NCI-H345 (cell line): ENCODE measurements at regions not wholly inside any gene's neighbourhood (a gene's known extent, or its start where the extent isn't known, plus 50 kb on each side); places are given as distances from the start of the nearest gene placed in this dataset.

Experiments used
- DNase-seq: peaks from one replicate; lab custom pipeline; 2025; lab: John Stamatoyannopoulos, UW

- no peak for DNase-seq
Measured at GRCh38 chr10:63744060-63744941, 223.1 kb downstream of the REEP3 start.

DNA sequence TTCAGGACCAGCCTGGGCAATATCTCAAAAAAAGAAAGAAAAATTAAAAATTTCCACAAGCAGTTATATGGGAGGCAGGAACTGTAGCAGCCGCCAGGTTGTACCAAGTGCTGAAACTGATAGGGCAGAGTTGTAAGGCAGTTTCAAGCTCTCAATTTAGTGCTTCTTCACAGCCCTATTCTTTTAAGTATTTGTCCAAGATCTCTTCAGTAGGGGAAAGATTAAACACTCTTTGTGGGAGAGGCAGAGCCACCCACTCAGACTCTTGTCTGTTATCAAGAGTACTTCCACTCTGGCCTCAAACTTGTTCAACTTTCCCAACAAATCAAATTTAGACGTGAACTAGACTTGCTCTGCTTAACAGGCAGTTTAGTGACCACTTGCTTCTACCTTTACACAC, 228.7 kb downstream of the REEP3 start:
- no peak for DNase-seq

DNA sequence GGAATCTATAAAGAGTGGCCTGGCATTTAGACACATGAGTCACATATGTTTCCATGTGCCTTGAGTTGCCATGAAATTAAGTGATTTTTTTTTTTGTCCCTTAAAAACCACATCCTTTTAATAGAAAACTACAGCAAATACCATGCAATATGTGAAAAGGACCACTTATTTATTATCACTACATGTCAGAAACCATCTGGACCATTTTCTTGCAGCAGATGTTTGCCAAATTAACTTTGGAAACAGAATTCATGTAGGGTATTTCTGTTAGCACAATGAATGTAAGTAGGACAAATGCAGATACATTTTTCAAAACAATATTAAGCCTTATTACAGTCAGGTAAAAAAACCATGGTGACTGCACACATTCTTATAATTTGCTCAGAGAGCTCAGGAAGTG, 230.6 kb downstream of the REEP3 start:
- DNase-seq: no peak

GRCh38 chr10:63752318-63752717, 231.1 kb downstream of the REEP3 start:
- no peak for DNase-seq

GRCh38 chr10:63753808-63754207, 232.6 kb downstream of the REEP3 start:
- no peak for DNase-seq

DNA sequence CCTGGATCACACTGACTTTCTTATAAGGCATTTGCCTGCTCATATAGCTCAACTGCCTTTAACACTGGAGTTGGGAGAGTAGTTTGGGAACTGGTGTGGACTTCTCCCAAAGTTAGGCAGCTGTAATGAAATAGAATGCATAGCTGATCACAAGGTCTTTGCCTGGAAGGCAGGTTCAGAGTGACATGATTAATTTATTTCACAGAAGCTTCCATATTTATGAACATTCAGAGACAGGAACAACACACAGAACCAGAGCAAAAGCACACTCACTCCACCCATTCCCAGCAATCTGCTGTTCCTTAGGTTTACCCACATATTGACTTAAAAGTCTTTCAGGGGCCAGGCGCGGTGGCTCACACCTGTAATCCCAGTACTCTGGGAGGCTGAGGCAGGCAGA, 234.2 kb downstream of the REEP3 start:
- DNase-seq: no peak

- DNase-seq: no peak
Measured at GRCh38 chr10:63757067-63757466, 235.9 kb downstream of the REEP3 start.

DNA sequence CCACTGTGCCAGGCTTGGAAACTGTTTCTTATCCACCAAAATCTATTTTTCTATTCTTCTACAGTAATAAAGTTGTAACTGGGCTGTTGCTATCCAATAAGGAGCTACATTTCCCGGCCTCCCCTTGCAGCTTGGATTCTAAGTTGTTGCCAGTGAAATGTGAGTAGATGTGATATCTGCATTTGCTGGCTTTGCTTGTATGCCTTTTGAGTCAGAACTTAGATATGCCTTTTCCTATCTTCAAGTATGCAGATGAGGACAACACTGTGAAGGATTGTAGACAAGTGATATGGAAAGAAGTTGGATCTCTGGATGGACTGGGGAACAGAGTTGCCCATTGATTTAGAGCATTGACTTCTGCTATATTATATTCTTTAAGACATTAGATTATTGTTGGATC, 236.9 kb downstream of the REEP3 start:
- no peak for DNase-seq

DNA sequence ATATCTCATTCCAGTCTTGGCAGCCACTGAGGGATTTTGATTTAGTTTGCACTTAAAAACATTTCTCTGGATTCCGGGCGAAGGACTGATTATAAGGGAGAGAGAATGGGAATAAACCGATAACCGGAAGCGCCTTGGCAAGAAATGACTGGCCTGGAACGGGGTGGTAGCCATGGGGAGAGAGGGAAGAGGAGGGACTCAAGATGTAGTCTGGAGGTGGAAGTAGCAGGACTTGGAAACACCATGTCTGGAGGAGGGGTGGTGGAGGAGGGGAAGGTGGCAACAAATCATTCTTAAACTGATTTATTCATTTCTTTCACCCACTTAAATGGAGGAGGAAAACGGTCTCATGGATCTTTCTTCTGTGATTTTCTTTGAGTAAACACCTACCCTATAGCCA, 238.1 kb downstream of the REEP3 start:
- DNase-seq: no peak

DNA sequence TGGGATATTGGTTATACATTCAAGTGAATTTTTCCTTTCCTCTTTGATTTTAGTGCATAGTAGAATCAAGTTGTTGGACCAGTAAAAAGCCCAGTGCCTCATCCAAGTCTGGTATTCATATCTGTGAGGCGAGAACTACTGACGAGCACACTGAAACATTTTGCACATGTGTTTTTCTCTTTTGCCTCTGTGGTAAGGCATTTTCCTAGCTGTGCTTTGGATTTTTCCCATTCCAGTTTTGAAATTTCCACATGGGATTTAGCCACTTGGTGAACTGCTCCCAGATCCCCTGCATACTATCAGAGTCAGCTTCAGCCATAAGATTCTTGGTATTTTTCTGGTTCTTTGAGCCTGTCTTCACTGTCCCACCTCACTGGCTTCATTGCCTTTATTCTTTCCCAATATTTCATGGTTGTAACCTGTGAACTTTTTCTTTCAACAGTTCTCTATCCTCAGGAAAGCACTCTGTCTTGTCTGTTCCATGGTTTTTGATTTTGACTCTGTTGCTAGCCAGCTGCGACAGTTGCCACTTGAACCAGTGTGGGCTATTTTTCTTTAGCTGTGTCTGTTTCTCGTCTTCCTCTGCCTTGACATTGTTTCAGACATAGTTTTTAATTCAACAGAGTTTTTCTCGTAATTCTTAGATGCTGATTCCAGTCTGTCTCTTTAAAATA, 239.0 kb downstream of the REEP3 start:
- no peak for DNase-seq

- DNase-seq: no peak
Measured at GRCh38 chr10:63760708-63761047, 239.5 kb downstream of the REEP3 start.

DNA sequence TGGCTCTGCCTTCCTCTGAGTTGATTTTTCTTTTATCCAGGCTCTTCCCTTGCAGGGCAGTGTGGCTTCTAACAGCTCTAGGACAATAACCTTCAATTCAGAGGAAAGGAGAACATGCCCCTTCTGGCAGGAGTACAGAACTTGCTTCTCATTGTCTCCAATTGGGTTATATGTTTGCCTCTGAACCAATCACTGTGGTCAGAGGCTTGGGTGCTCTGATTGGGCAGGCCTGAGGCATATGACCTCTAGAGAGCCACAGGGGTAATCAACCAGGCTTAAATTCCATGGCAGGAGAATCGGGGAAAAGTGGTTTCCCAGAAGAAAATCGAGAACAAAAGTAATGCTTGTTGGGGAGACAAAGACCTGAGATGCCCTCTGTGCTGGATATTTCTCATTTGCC, 240.0 kb downstream of the REEP3 start:
- no peak for DNase-seq

- no peak for DNase-seq
Measured at GRCh38 chr10:63763744-63764143, 242.5 kb downstream of the REEP3 start.

DNA sequence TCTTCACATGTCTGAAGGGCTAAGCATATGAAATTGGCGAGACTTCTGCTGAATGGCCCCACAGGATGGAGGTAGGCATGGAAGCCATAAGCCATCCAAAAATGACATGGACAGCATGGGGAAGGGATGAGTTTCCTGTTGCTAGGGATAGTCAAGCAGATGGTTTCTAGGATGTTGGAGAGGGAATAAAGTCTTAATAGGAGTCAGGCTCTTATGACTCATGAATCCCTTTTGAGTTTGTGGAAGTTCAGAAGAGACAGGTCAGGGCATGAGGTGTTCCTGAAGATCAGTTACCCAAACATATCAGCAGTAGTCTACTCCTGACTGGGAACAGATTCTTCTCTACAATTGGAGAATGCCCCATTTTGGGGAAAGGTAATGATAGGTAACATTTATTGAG, 243.9 kb downstream of the REEP3 start:
- DNase-seq: no peak

DNA sequence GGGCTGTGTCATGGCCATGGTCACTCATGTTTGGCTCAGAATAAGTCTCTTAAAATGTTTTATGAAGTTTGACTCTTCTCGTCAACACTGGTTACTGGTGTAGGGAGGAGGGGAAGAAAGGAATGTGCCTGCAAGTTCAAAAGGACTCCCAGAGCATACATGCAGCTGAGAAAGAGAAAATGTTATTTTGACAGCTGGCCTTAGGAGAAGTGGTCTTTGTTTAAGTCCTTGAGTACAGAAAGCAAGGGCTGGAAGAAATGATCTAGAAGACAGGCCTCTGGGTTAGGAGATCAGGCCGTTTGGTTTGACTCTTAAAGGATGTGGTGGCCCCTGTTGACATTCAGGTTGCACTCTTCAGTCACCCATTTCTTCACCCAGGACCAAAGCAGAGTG, 245.5 kb downstream of the REEP3 start:
- no peak for DNase-seq

GRCh38 chr10:63767138-63767801, 246.1 kb downstream of the REEP3 start:
- DNase-seq: no peak

DNA sequence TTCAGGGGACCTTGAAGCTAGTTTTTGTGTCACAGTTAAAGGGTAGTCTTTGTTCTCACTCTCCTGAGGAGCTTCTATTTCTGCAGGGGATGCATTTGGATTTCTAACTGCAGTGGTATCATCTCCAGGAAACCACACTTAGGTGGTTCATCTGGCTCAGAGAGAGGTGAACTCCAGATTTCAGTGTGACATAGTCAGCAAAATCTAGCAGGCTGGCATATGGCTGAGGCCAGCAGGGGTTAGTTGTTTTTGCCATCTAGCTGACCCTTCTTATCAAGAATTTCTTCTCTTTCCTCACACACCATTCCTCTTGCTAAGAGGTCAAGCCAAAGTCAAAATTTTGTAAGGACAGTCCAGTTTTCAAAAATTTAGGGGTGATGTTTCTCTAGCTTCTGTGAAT, 248.2 kb downstream of the REEP3 start:
- no peak for DNase-seq

DNA sequence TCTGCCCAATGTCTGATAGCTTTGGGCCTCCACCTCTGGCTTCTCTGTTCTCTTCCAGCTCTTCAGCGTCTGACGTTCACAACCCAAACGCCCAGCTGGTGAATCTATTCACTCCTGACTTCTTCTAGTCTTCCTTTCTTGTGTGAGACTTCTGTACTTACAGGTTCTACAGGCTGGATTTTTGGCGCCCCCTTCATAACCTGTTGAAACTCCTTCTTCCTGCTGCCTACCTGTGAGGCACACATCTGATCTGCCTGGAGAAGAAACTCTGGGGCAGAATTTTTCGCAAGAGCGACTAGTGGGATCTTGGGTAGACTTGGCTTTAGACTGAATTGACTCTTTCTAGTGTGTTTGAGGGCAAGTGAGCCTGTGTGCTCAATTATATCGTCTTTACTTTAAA, 249.3 kb downstream of the REEP3 start:
- DNase-seq: no peak

DNA sequence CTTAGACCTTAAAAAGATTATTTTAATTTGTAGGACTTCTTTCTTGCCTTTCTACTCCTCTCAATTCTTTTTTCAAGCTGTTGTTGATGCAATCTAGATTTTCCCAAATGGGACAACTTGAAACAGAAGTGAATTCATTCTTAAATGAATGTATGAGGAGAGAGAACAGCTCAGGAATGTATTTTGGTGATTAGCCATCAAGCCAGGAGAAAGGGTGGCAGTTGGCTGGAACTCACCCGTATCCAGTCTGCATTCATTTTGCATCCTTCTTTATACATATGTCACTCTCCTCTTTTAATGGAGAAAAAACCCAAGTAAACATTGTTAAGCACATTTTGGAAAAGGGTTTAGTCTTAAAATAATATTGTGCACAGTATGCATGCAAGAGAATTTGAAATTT, 251.3 kb downstream of the REEP3 start:
- no peak for DNase-seq

DNA sequence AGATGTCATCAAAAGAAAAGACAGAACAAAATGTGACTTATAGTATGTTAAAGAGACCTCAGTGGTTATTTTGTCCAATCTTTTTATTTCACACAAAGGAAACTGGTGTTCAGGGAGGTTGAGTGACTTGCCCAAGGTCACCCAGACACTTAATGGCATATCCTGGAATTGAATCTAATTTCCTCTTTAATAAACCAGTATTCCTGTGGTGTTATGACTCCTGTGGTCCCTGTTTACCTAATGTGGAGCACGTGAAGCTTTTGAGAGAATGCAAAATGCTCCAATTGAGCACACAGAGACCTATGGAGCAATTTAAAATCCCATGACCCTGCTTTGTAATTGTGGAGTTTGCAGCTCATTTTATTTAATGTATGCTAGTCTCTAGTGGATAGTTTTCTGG, 251.9 kb downstream of the REEP3 start:
- no peak for DNase-seq

- DNase-seq: no peak
Measured at GRCh38 chr10:63773962-63774361, 252.8 kb downstream of the REEP3 start.

DNA sequence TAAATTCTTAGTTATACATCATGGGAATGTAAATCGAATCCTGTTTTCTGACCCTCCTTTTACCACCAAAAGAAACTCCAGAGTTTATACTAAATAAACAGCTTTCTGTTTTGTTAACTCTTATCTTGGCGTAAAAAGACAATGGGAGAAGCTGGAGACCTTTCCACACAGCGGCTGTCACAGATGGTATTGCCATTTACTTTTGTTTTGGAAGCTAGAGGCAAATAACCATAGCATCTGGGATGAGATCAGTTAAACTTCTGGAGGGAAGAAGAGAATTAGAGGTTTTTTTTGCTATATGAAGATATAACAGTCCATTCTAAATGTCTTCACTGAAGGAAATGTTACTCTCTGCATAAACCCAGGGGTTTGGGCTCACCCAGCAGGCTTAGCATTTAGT, 258.9 kb downstream of the REEP3 start:
- DNase-seq: no peak

- DNase-seq: no peak
Measured at GRCh38 chr10:63781226-63781625, 260.0 kb downstream of the REEP3 start.
